HepG2 (cell line): ENCODE measurements at regions not wholly inside any gene's neighbourhood (a gene's known extent, or its start where the extent isn't known, plus 50 kb on each side); places are given as distances from the start of the nearest gene placed in this dataset.

Source experiments
- ATAC-seq: fragments of 200-7000 bp; cut with Tn5 transposase; 3 replicates; pipeline ENCODE4 v1.9.1; 2020; ENCODE audit warnings: mild to moderate bottlenecking, moderate library complexity
- BruUV-seq: library from RNA; stranded (reverse); fragments of 400-500 nt; replicated peaks from 2 replicates; lab custom pipeline; 2021; lab: Mats Ljungman, UMichigan
- CTCF ChIA-PET: fragments of 300-600 bp; formaldehyde crosslinking; extraction: SDS; loops from one replicate; lab custom pipeline; 2021; ENCODE audit warnings: low total read pairs, inconsistent platforms, low intra/inter-chr PET ratio; lab: Yijun Ruan, JAX
- POLR2A ChIA-PET: fragments of 350-600 bp; sonication (Branson Sonifier 250); formaldehyde crosslinking; loops from one replicate; lab custom pipeline; 2020; ENCODE audit warnings: antibody characterized with exemption, inconsistent platforms; lab: Yijun Ruan, JAX
- DNase-seq: peaks from one replicate; pipeline ENCODE4 v3.0.0-alpha.2; 2015; ENCODE audit warnings: low spot score
- FAIRE-seq: peaks from 3 replicates; lab custom pipeline; 2011; peaks lifted over from hg19 to GRCh38; lab: Jason Lieb, UNC
- H2AFZ ChIP-seq: one replicate; pipeline ENCODE4 v1.6.1; 2011; ENCODE audit warnings: low read length, inconsistent platforms
- H3K27ac ChIP-seq: fragments of 300-600 bp; 3 replicates; pipeline ENCODE4 v1.8.0; 2011; ENCODE audit warnings: mixed run types, mild to moderate bottlenecking, mixed read lengths, low read length, inconsistent platforms; ENCODE audit not compliant: insufficient read depth; ENCODE audit errors: extremely low read length
- H3K27me3 ChIP-seq, 2 experiments: fragments of 200-600 bp in 1 of 2; 2 replicates in 1 of 2; 3 replicates in 1 of 2; pipeline versions ENCODE4 v1.6.0 to v1.8.0; 2011; ENCODE audit warnings: low read length in 2 of 2, mild to moderate bottlenecking in 2 of 2, moderate library complexity in 2 of 2, inconsistent platforms in 1 of 2; ENCODE audit not compliant: insufficient read depth in 2 of 2, control insufficient read depth in 1 of 2
- H3K36me3 ChIP-seq, 2 experiments: fragments of 200-600 bp in 1 of 2; replicated peaks in 1 of 2; 2 replicates in 1 of 2; 3 replicates in 1 of 2; pipeline versions ENCODE4 v1.5.1 to v1.8.0; 2011; ENCODE audit warnings: low read length in 2 of 2, inconsistent platforms in 1 of 2; ENCODE audit not compliant: insufficient read depth in 2 of 2, control insufficient read depth in 1 of 2
- H3K4me1 ChIP-seq: 2 replicates; pipeline ENCODE4 v1.5.1; 2012; ENCODE audit warnings: low read length, inconsistent platforms; ENCODE audit not compliant: insufficient read depth
- H3K4me2 ChIP-seq: 2 replicates; pipeline ENCODE4 v1.6.0; 2011; ENCODE audit warnings: low read depth, low read length, inconsistent platforms
- H3K4me3 ChIP-seq, 3 experiments: fragments of 200-600 bp in 1 of 3; sonication (generic), shearing (Covaris generic) in 1 of 3; replicated peaks in 1 of 3; 2 replicates each; pipeline ENCODE4 v1.5.1; 2011 to 2016; ENCODE audit warnings: low read length in 3 of 3, inconsistent platforms in 2 of 3, low read depth in 2 of 3, mild to moderate bottlenecking in 2 of 3, control low read depth in 1 of 3, mixed read lengths in 1 of 3; ENCODE audit not compliant: insufficient read depth in 1 of 3
- H3K79me2 ChIP-seq: one replicate; pipeline ENCODE4 v1.6.1; 2011; ENCODE audit warnings: low read length, inconsistent platforms; ENCODE audit not compliant: insufficient read depth
- H3K9ac ChIP-seq: 2 replicates; pipeline ENCODE4 v1.6.0; 2011; ENCODE audit warnings: mild to moderate bottlenecking, low read depth, low read length, inconsistent platforms; ENCODE audit not compliant: insufficient read depth
- H3K9me3 ChIP-seq: 2 replicates; pipeline ENCODE4 v1.5.1; 2012; ENCODE audit warnings: mild to moderate bottlenecking, low read length
- H4K20me1 ChIP-seq: 2 replicates; pipeline ENCODE4 v1.6.0; 2011; ENCODE audit warnings: inconsistent platforms, mild to moderate bottlenecking, low read length, moderate library complexity; ENCODE audit not compliant: insufficient read depth
- EEA1 ChIP-seq: sonication (generic); formaldehyde crosslinking; IDR thresholded peaks from 2 replicates; pipeline ENCODE4 v1.5.1; 2020; ENCODE audit warnings: mild to moderate bottlenecking, missing genetic modification reagents, borderline replicate concordance
- JDP2 ChIP-seq: sonication (generic); formaldehyde crosslinking; IDR thresholded peaks from 2 replicates; pipeline ENCODE4 v1.8.1; 2022; ENCODE audit warnings: missing genetic modification reagents, borderline replicate concordance
- MAFG ChIP-seq: sonication (generic); formaldehyde crosslinking; IDR thresholded peaks from 2 replicates; pipeline ENCODE4 v1.5.1; 2020; ENCODE audit warnings: mild to moderate bottlenecking, missing genetic modification reagents
- MEIS1 ChIP-seq: sonication (generic); formaldehyde crosslinking; IDR thresholded peaks from 2 replicates; pipeline ENCODE4 v1.9.0; 2021; ENCODE audit warnings: mild to moderate bottlenecking, missing genetic modification reagents, moderate library complexity, borderline replicate concordance
- MIER3 ChIP-seq: IDR thresholded peaks from 2 replicates; pipeline ENCODE4 v1.6.1; 2016; ENCODE audit warnings: missing compliant biosample characterization, borderline replicate concordance
- SETDB1 ChIP-seq: sonication (generic); formaldehyde crosslinking; IDR thresholded peaks from 2 replicates; pipeline ENCODE4 v1.5.1; 2020; ENCODE audit warnings: missing genetic modification reagents, mild to moderate bottlenecking, borderline replicate concordance
- ZBTB34 ChIP-seq: sonication (generic); formaldehyde crosslinking; IDR thresholded peaks from 2 replicates; pipeline ENCODE4 v1.8.0; 2022; ENCODE audit warnings: mild to moderate bottlenecking, missing genetic modification reagents
- ZNF121 ChIP-seq: sonication (generic); formaldehyde crosslinking; IDR thresholded peaks from 2 replicates; pipeline ENCODE4 v1.5.0; 2020; ENCODE audit warnings: mild to moderate bottlenecking, missing genetic modification reagents
- ZNF639 ChIP-seq: conservative IDR thresholded peaks from 2 replicates; pipeline ENCODE4 v1.6.1; 2018; ENCODE audit warnings: missing genetic modification reagents
- ZNF652 ChIP-seq: IDR thresholded peaks from 2 replicates; pipeline ENCODE4 v1.6.1; 2016; ENCODE audit warnings: low read depth, borderline replicate concordance
- ZSCAN12 ChIP-seq: sonication (generic); formaldehyde crosslinking; IDR thresholded peaks from 2 replicates; pipeline ENCODE4 v1.9.0; 2021; ENCODE audit warnings: mild to moderate bottlenecking, missing genetic modification reagents
- ZSCAN9 ChIP-seq: IDR thresholded peaks from 2 replicates; pipeline ENCODE4 v1.6.1; 2016; ENCODE audit warnings: borderline replicate concordance
- WGBS: methylation state at CpG from one replicate; pipeline ENCODE4 v1.1.6; 2017; ENCODE audit warnings: low lambda C conversion rate; 5-methylcytosine and 5-hydroxymethylcytosine counted together
- in situ Hi-C: cut with HindIII; loops from 2 replicates; pipeline ENCODE4 v1.10.0; 2017; ENCODE audit warnings: low pct_unique_long_range_greater_than_20kb; ENCODE audit not compliant: extremely low pct_ligation_motif_present
- intact Hi-C: fragments of 100-400 bp; cut with micrococcal nuclease; formaldehyde crosslinking; loops from one replicate; pipeline ENCODE4 v1.10.0; 2022; ENCODE audit not compliant: unreplicated experiment
- TF ChIP-seq, protein P1 (sequence below): sonication (generic); formaldehyde crosslinking; IDR thresholded peaks from 2 replicates; pipeline ENCODE4 v1.4.0; 2020; ENCODE audit warnings: missing genetic modification reagents, borderline replicate concordance
- TF ChIP-seq, protein P2 (sequence below): IDR thresholded peaks from 2 replicates; pipeline ENCODE4 v1.6.1; 2018; ENCODE audit warnings: missing genetic modification reagents, mild to moderate bottlenecking, missing compliant biosample characterization

DNA sequence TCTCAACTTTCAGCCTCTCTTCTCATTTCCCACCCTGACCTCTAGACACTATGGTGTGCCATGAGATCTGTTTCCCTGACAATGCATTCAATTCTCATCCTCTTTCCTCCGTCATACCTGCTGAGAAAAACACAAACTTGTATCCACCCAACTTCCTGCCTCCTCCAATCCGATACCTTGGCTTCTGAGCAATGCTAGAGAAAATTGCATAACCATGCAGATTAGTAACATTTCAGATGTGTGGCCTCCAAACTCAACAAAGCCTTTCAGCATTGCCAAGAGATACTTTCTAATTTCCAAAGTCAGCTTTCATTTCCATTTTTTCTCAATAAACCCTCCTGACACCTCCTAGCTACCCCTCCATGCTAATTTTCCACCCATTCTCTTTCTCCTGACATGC, 88.5 kb downstream of the MINAR1 start (continued):
- no peak for TF ChIP-seq ZNF639 (CRISPR knock-in tag)
- no peak for TF ChIP-seq EEA1 (CRISPR knock-in tag)
- no peak for TF ChIP-seq ZBTB34
- TF ChIP-seq, all 625 proteins: peak for 0

DNA sequence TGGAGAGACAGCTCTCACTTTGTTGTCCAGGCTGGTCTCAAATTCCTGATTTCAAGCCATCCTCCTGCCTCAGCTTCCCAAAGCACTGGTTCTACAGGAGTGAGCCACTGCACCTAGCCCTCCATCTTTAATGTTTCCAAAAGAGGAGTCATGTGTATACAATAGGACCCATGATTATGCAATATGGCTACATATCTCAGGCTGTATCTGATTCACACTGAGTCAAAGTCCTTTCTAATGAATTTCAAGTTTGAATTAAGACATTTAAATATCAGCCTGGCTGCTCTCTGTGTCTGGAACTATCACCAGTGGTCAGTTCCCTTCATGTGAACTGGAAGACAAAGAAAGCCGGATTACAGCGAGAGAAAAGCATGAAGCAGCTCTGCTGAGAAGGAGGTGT, 90.5 kb downstream of the MINAR1 start:
- 3% methylated on average over 2 of the region's 2 CpGs for WGBS
- Histone ChIP-seq H4K20me1 (no peaks in the 10 kb centered on the region), H3K79me2 (no peaks in the 10 kb centered on the region), H3K9me3 (no peaks in the 10 kb centered on the region), H3K36me3 (no peaks in the 10 kb centered on the region), H3K4me3 (no peak overlapping the region), H3K4me1 (no peaks in the 10 kb centered on the region), H3K4me2 (no peak overlapping the region), H3K27ac (no peak overlapping the region), H3K27me3 (no peaks in the 10 kb centered on the region), H3K9ac (no peak overlapping the region), H2AFZ (no peak overlapping the region)
- intact Hi-C loops, result no loop called here
- ChIA-PET CTCF (no interaction called here), POLR2A (no interaction called here)
- DNase-seq (no peak), FAIRE-seq (no peak), ATAC-seq (no peak)
- in situ Hi-C loops, result no loop called here
- no TSS peak for BruUV-seq
- TF ChIP-seq MAFG (CRISPR knock-in tag) (no peak), ZNF652 (CRISPR knock-in tag) (no peak), ZSCAN9 (CRISPR knock-in tag) (no peak), ZSCAN12 (CRISPR knock-in tag) (no peak), MIER3 (CRISPR knock-in tag) (no peak), JDP2 (no peak), MEIS1 (no peak), SETDB1 (CRISPR knock-in tag) (no peak), ZNF121 (CRISPR knock-in tag) (no peak)
- TF ChIP-seq, protein P1, sequence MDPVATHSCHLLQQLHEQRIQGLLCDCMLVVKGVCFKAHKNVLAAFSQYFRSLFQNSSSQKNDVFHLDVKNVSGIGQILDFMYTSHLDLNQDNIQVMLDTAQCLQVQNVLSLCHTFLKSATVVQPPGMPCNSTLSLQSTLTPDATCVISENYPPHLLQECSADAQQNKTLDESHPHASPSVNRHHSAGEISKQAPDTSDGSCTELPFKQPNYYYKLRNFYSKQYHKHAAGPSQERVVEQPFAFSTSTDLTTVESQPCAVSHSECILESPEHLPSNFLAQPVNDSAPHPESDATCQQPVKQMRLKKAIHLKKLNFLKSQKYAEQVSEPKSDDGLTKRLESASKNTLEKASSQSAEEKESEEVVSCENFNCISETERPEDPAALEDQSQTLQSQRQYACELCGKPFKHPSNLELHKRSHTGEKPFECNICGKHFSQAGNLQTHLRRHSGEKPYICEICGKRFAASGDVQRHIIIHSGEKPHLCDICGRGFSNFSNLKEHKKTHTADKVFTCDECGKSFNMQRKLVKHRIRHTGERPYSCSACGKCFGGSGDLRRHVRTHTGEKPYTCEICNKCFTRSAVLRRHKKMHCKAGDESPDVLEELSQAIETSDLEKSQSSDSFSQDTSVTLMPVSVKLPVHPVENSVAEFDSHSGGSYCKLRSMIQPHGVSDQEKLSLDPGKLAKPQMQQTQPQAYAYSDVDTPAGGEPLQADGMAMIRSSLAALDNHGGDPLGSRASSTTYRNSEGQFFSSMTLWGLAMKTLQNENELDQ (CRISPR knock-in tag), result no peak
- TF ChIP-seq, protein P2, sequence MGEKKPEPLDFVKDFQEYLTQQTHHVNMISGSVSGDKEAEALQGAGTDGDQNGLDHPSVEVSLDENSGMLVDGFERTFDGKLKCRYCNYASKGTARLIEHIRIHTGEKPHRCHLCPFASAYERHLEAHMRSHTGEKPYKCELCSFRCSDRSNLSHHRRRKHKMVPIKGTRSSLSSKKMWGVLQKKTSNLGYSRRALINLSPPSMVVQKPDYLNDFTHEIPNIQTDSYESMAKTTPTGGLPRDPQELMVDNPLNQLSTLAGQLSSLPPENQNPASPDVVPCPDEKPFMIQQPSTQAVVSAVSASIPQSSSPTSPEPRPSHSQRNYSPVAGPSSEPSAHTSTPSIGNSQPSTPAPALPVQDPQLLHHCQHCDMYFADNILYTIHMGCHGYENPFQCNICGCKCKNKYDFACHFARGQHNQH (CRISPR knock-in tag), result no peak
